MM.1S (cell line): ENCODE measurements at regions not wholly inside any gene's neighbourhood (a gene's known extent, or its start where the extent isn't known, plus 50 kb on each side); places are given as distances from the start of the nearest gene placed in this dataset.

Experiments used
- EZH2 ChIP-seq: fragments of 300-600 bp; sonication (generic); optimal IDR thresholded peaks from 2 replicates; pipeline ENCODE3; 2017; ENCODE audit warnings: low read depth, mild to moderate bottlenecking, antibody characterized with exemption, low read length, mixed read lengths
- EZH2phosphoT487 ChIP-seq: fragments of 300-600 bp; sonication (generic); IDR thresholded peaks from 2 replicates; pipeline ENCODE4 v1.6.1; 2018; ENCODE audit warnings: antibody characterized with exemption, low read length
- TF ChIP-seq, protein P1 (sequence below): fragments of 300-600 bp; sonication (generic); IDR thresholded peaks from 2 replicates; pipeline ENCODE4 v1.5.1; 2016; ENCODE audit warnings: antibody characterized with exemption, low read length, mixed read lengths

GRCh38 chr14:22179190-22179589 lies 409.8 kb downstream of the DAD1 start:
- TF ChIP-seq, protein P1, sequence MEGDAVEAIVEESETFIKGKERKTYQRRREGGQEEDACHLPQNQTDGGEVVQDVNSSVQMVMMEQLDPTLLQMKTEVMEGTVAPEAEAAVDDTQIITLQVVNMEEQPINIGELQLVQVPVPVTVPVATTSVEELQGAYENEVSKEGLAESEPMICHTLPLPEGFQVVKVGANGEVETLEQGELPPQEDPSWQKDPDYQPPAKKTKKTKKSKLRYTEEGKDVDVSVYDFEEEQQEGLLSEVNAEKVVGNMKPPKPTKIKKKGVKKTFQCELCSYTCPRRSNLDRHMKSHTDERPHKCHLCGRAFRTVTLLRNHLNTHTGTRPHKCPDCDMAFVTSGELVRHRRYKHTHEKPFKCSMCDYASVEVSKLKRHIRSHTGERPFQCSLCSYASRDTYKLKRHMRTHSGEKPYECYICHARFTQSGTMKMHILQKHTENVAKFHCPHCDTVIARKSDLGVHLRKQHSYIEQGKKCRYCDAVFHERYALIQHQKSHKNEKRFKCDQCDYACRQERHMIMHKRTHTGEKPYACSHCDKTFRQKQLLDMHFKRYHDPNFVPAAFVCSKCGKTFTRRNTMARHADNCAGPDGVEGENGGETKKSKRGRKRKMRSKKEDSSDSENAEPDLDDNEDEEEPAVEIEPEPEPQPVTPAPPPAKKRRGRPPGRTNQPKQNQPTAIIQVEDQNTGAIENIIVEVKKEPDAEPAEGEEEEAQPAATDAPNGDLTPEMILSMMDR, result no peak
- TF ChIP-seq EZH2 (no peak), EZH2phosphoT487 (no peak)
